HEK293T (cell line): ENCODE measurements at regions not wholly inside any gene's neighbourhood (a gene's known extent, or its start where the extent isn't known, plus 50 kb on each side); places are given as distances from the start of the nearest gene placed in this dataset.

Experiments
- SUZ12 ChIP-seq: fragments of 450-650 bp; IDR thresholded peaks from 2 replicates; pipeline ENCODE4 v1.6.1; 2016; ENCODE audit warnings: mild to moderate bottlenecking
- TF ChIP-seq, protein P1 (sequence below): fragments of 450-650 bp; IDR thresholded peaks from 2 replicates; pipeline ENCODE4 v1.6.1; 2016

- TF ChIP-seq, protein P1, sequence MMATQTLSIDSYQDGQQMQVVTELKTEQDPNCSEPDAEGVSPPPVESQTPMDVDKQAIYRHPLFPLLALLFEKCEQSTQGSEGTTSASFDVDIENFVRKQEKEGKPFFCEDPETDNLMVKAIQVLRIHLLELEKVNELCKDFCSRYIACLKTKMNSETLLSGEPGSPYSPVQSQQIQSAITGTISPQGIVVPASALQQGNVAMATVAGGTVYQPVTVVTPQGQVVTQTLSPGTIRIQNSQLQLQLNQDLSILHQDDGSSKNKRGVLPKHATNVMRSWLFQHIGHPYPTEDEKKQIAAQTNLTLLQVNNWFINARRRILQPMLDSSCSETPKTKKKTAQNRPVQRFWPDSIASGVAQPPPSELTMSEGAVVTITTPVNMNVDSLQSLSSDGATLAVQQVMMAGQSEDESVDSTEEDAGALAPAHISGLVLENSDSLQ, result no peak
- no peak for TF ChIP-seq SUZ12
These were observed 288.1 kb downstream of the RNF144A start for GRCh38 chr2:7205151-7205830.
